GM12878 (cell line): ENCODE measurements at regions not wholly inside any gene's neighbourhood (a gene's known extent, or its start where the extent isn't known, plus 50 kb on each side); places are given as distances from the start of the nearest gene placed in this dataset.

Source experiments
- ATAC-seq: fragments of 200-7000 bp; cut with Tn5 transposase; 3 replicates; pipeline ENCODE4 v1.9.1; 2020; ENCODE audit warnings: mild to moderate bottlenecking, moderate library complexity
- BruUV-seq: library from RNA; stranded (reverse); fragments of 400-500 nt; replicated peaks from 2 replicates; lab custom pipeline; 2021; lab: Mats Ljungman, UMichigan
- CTCF ChIA-PET: fragments of 300-600 bp; sonication (Branson Sonifier 250); formaldehyde crosslinking; extraction: SDS; loops from one replicate; lab custom pipeline; 2021; ENCODE audit warnings: inconsistent platforms; lab: Yijun Ruan, JAX
- POLR2A ChIA-PET: fragments of 350-600 bp; formaldehyde crosslinking; extraction: SDS; loops from one replicate; lab custom pipeline; 2021; ENCODE audit warnings: inconsistent platforms; lab: Charles Lee
- RAD21 ChIA-PET: fragments of 300-600 bp; sonication (Branson Sonifier 250); formaldehyde crosslinking; loops from one replicate; lab custom pipeline; 2023; ENCODE audit warnings: antibody characterized with exemption; ENCODE audit not compliant: unreplicated experiment; lab: Charles Lee
- SMC1A ChIA-PET: fragments of 300-600 bp; sonication (Branson Sonifier 250); formaldehyde crosslinking; loops from one replicate; lab custom pipeline; 2023; ENCODE audit not compliant: unreplicated experiment, uncharacterized antibody; lab: Charles Lee
- DNase-seq: peaks from one replicate; pipeline ENCODE4 v3.0.0-alpha.2; 2011; ENCODE audit warnings: low read depth, low spot score
- FAIRE-seq: peaks from 3 replicates; lab custom pipeline; 2011; peaks lifted over from hg19 to GRCh38; lab: Jason Lieb, UNC
- H2AFZ ChIP-seq: 2 replicates; pipeline ENCODE4 v1.6.0; 2011; ENCODE audit warnings: low read depth, low read length, control low read depth; ENCODE audit not compliant: control insufficient read depth
- H3K27ac ChIP-seq: 2 replicates; pipeline ENCODE4 v1.5.1; 2011; ENCODE audit warnings: control low read depth; ENCODE audit not compliant: control insufficient read depth, insufficient read depth
- H3K27me3 ChIP-seq, 2 experiments: replicated peaks in 1 of 2; 2 replicates each; pipeline versions ENCODE4 v1.6.0 to v1.6.1; 2011; ENCODE audit warnings: low read length in 1 of 2; ENCODE audit not compliant: control insufficient read depth in 2 of 2, insufficient read depth in 2 of 2
- H3K36me3 ChIP-seq, 2 experiments: 2 replicates each; pipeline ENCODE4 v1.5.1; 2011; ENCODE audit warnings: low read length in 1 of 2; ENCODE audit not compliant: control insufficient read depth in 2 of 2, insufficient read depth in 2 of 2
- H3K4me1 ChIP-seq: 2 replicates; pipeline ENCODE4 v1.6.1; 2011; ENCODE audit warnings: mild to moderate bottlenecking, low read length, moderate library complexity, mixed read lengths; ENCODE audit not compliant: control insufficient read depth, insufficient read depth
- H3K4me2 ChIP-seq: 2 replicates; pipeline ENCODE4 v1.6.0; 2011; ENCODE audit warnings: control low read depth; ENCODE audit not compliant: control insufficient read depth, insufficient read depth
- H3K4me3 ChIP-seq: fragments of 200-600 bp; sonication (generic); 2 replicates; pipeline ENCODE4 v1.5.1; 2016
- H3K79me2 ChIP-seq: 2 replicates; pipeline ENCODE4 v1.6.0; 2011; ENCODE audit warnings: low read length; ENCODE audit not compliant: control insufficient read depth, insufficient read depth
- H3K9ac ChIP-seq: 2 replicates; pipeline ENCODE4 v1.8.0; 2011; ENCODE audit warnings: low read length, control low read depth, mixed read lengths; ENCODE audit not compliant: control insufficient read depth, insufficient read depth
- H3K9me3 ChIP-seq: replicated peaks from 3 replicates; pipeline ENCODE4 v1.5.1; 2011; ENCODE audit warnings: mild to moderate bottlenecking, low read length; ENCODE audit not compliant: control insufficient read depth, insufficient read depth
- H4K20me1 ChIP-seq: 2 replicates; pipeline ENCODE4 v1.6.0; 2011; ENCODE audit not compliant: control insufficient read depth, insufficient read depth
- IRF4 ChIP-seq: IDR thresholded peaks from 2 replicates; pipeline ENCODE4 v1.6.1; 2011; ENCODE audit warnings: low read depth, low read length
- RUNX3 ChIP-seq: IDR thresholded peaks from 2 replicates; pipeline ENCODE4 v1.6.1; 2012; ENCODE audit warnings: low read length, inconsistent platforms
- SUZ12 ChIP-seq: fragments of 200-600 bp; sonication (generic); IDR thresholded peaks from one replicate; pipeline ENCODE4 v1.6.1; 2018; ENCODE audit warnings: antibody characterized with exemption, mild to moderate bottlenecking; ENCODE audit not compliant: unreplicated experiment
- ZNF384 ChIP-seq: IDR thresholded peaks from 2 replicates; pipeline ENCODE4 v1.6.1; 2012; ENCODE audit warnings: low read depth, mild to moderate bottlenecking, low read length, improper control_type of control experiment, borderline replicate concordance
- WGBS: methylation state at CpG from one replicate; pipeline ENCODE4 v1.1.6; 2016; ENCODE audit warnings: low lambda C conversion rate; ENCODE audit not compliant: insufficient replicate concordance, insufficient coverage; ENCODE audit errors: missing lambda C conversion rate; 5-methylcytosine and 5-hydroxymethylcytosine counted together
- in situ Hi-C: fragments of 300-500 bp; cut with MboI; formaldehyde crosslinking; loops from 9 replicates; pipeline ENCODE4 v1.14.3; 2018; ENCODE audit warnings: mixed read lengths
- intact Hi-C: fragments of 100-400 bp; cut with micrococcal nuclease; formaldehyde crosslinking; loops from one replicate; pipeline ENCODE4 v1.14.2; 2022; ENCODE audit not compliant: unreplicated experiment
- TF ChIP-seq, protein P1 (sequence below): fragments of 450-650 bp; formaldehyde crosslinking; IDR thresholded peaks from 2 replicates; pipeline ENCODE4 v1.4.0; 2020; ENCODE audit warnings: mild to moderate bottlenecking, moderate library complexity
- TF ChIP-seq, protein P2 (sequence below): IDR thresholded peaks from 2 replicates; pipeline ENCODE4 v1.6.1; 2012; ENCODE audit warnings: low read depth, low read length, improper control_type of control experiment

DNA sequence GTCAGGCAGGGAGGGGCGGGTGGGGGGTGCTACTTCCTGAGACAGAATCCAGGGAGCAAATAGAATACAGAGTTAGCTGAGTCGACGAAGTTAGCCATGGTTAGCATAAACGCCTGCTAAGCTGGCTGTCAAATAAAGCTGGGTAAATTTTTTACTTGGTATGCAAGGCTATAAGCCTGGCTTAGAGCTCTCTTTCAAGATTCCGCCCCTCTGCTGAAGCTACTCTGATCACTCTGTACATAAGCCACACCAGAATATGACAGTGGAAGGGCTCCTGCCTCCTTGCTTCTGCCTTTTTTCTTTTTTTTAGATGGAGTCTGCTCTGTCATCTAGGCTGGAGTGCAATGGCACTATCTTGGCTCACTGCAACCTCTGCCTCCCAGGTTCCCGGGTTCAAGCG lies 58.3 kb downstream of the CYRIA start (continued):
- TF ChIP-seq, protein P1, sequence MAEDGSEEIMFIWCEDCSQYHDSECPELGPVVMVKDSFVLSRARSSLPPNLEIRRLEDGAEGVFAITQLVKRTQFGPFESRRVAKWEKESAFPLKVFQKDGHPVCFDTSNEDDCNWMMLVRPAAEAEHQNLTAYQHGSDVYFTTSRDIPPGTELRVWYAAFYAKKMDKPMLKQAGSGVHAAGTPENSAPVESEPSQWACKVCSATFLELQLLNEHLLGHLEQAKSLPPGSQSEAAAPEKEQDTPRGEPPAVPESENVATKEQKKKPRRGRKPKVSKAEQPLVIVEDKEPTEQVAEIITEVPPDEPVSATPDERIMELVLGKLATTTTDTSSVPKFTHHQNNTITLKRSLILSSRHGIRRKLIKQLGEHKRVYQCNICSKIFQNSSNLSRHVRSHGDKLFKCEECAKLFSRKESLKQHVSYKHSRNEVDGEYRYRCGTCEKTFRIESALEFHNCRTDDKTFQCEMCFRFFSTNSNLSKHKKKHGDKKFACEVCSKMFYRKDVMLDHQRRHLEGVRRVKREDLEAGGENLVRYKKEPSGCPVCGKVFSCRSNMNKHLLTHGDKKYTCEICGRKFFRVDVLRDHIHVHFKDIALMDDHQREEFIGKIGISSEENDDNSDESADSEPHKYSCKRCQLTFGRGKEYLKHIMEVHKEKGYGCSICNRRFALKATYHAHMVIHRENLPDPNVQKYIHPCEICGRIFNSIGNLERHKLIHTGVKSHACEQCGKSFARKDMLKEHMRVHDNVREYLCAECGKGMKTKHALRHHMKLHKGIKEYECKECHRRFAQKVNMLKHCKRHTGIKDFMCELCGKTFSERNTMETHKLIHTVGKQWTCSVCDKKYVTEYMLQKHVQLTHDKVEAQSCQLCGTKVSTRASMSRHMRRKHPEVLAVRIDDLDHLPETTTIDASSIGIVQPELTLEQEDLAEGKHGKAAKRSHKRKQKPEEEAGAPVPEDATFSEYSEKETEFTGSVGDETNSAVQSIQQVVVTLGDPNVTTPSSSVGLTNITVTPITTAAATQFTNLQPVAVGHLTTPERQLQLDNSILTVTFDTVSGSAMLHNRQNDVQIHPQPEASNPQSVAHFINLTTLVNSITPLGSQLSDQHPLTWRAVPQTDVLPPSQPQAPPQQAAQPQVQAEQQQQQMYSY (CRISPR knock-in tag), result no peak
- TF ChIP-seq IRF4, result no peak
- TF ChIP-seq ZNF384, result no peak
- no peak for TF ChIP-seq SUZ12

DNA sequence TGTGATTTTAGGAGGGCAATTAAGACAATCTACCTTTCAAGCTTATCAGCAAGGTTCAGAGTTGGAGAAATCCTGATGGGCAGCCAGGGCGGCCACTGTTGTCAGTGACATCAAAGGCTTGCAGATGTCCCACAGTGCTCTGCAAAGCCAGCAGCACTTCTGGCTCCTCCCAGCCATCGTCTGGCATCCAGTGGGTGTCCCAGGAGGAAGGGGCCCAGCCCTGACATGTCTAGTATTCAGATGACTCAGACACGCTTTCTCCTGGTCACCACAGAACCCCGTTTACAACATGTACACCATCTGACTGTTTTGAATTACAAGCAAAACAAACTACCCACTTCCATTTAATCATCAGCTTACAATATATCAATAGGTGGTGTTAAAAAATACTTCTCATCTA lies 61.4 kb downstream of the CYRIA start:
- no peaks in the 10 kb centered on the region for H3K79me2 ChIP-seq
- H3K36me3 ChIP-seq, result no peaks in the 10 kb centered on the region
- intact Hi-C loops (no loop called here), in situ Hi-C loops (no loop called here)
- ChIA-PET CTCF (interaction anchor here (0.6 to 4.1 kb wide), 8 partner anchors 15 to 153 kb away, joined by 3 to 13 read pairs (median 4); no protein-coding TSS in a partner anchor), POLR2A (no interaction called here), SMC1A (interaction anchor here (1.4 to 1.6 kb wide), 4 partner anchors 47 to 151 kb away, joined by 3 to 4 read pairs (median 4); no protein-coding TSS in a partner anchor), RAD21 (interaction anchor here (1.2 kb wide), 1 partner anchor 152 kb away, joined by 3 read pairs; no protein-coding TSS in a partner anchor)
- BruUV-seq, result no TSS peak
- no peak overlapping the region for H3K27ac ChIP-seq
- no peak overlapping the region for H3K4me2 ChIP-seq
- ATAC-seq, result no peak
- no peaks in the 10 kb centered on the region for H3K9me3 ChIP-seq
- TF ChIP-seq, protein P2, sequence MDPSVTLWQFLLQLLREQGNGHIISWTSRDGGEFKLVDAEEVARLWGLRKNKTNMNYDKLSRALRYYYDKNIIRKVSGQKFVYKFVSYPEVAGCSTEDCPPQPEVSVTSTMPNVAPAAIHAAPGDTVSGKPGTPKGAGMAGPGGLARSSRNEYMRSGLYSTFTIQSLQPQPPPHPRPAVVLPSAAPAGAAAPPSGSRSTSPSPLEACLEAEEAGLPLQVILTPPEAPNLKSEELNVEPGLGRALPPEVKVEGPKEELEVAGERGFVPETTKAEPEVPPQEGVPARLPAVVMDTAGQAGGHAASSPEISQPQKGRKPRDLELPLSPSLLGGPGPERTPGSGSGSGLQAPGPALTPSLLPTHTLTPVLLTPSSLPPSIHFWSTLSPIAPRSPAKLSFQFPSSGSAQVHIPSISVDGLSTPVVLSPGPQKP, result no peak
- peak; percentile 7; the same call in 1 of the 2 replicates for TF ChIP-seq RUNX3
- H4K20me1 ChIP-seq, result no peaks in the 10 kb centered on the region
- H3K4me3 ChIP-seq, result no peak overlapping the region
- H3K4me1 ChIP-seq, result no peaks in the 10 kb centered on the region
- H3K9ac ChIP-seq, result no peak overlapping the region
- H2AFZ ChIP-seq, result no peak overlapping the region
- 6% methylated on average over 4 of the region's 4 CpGs for WGBS
- no peak for FAIRE-seq
- no peak for DNase-seq
- no peaks in the 10 kb centered on the region for H3K27me3 ChIP-seq
